Endothelial cell of umbilical vein (primary cell): ENCODE measurements at regions not wholly inside any gene's neighbourhood (a gene's known extent, or its start where the extent isn't known, plus 50 kb on each side); places are given as distances from the start of the nearest gene placed in this dataset.

ENCODE experiments used
- BruUV-seq: library from RNA; stranded (reverse); fragments of 400-500 nt; replicated peaks from 2 replicates; lab custom pipeline; 2021; lab: Mats Ljungman, UMichigan
- CTCF ChIA-PET: fragments of 300-600, 350-600 bp; sonication (Branson Sonifier 250); formaldehyde crosslinking; loops from one replicate; lab custom pipeline; 2021; ENCODE audit warnings: antibody characterized with exemption, inconsistent platforms; lab: Charles Lee
- POLR2A ChIA-PET: fragments of 300-600, 350-600 bp; sonication (Branson Sonifier 250); formaldehyde crosslinking; loops from one replicate; lab custom pipeline; 2021; ENCODE audit warnings: antibody characterized with exemption, inconsistent platforms; lab: Charles Lee
- DNase-seq: peaks from one replicate; pipeline ENCODE4 v3.0.0-alpha.2; 2011; ENCODE audit warnings: low read depth, low spot score
- FAIRE-seq: peaks from 2 replicates; lab custom pipeline; 2011; peaks lifted over from hg19 to GRCh38; lab: Jason Lieb, UNC
- H2AFZ ChIP-seq: 2 replicates; pipeline ENCODE4 v1.6.0; 2012; ENCODE audit warnings: low read depth, low read length, control low read depth, inconsistent platforms
- H3K27ac ChIP-seq: 2 replicates; pipeline ENCODE4 v1.5.1; 2011; ENCODE audit warnings: low read depth, mild to moderate bottlenecking, control low read depth, low read length, moderate library complexity; ENCODE audit not compliant: insufficient read depth
- H3K27me3 ChIP-seq, 2 experiments: 2 replicates each; pipeline versions ENCODE4 v1.6.0 to v1.6.1; 2011; ENCODE audit warnings: low read length in 2 of 2, mixed read lengths in 1 of 2; ENCODE audit not compliant: control insufficient read depth in 2 of 2, insufficient read depth in 2 of 2
- H3K36me3 ChIP-seq, 2 experiments: 2 replicates in 1 of 2; 3 replicates in 1 of 2; pipeline ENCODE4 v1.5.1; 2011; ENCODE audit warnings: low read length in 2 of 2, mild to moderate bottlenecking in 1 of 2, moderate library complexity in 1 of 2; ENCODE audit not compliant: control insufficient read depth in 2 of 2, insufficient read depth in 2 of 2; ENCODE audit errors: extremely low read depth in 1 of 2
- H3K4me1 ChIP-seq: 3 replicates; pipeline ENCODE4 v1.5.1; 2011; ENCODE audit warnings: mild to moderate bottlenecking, low read length; ENCODE audit not compliant: control insufficient read depth, insufficient read depth; ENCODE audit errors: extremely low read depth
- H3K4me2 ChIP-seq: 2 replicates; pipeline ENCODE4 v1.6.1; 2011; ENCODE audit warnings: low read length, control low read depth, mixed read lengths; ENCODE audit not compliant: insufficient read depth
- H3K4me3 ChIP-seq, 3 experiments: fragments of 200-600 bp in 1 of 3; sonication (generic), shearing (Covaris generic) in 1 of 3; replicated peaks in 1 of 3; 2 replicates each; pipeline ENCODE4 v1.5.1; 2011 to 2016; ENCODE audit warnings: control low read depth in 3 of 3, low read length in 3 of 3, mild to moderate bottlenecking in 2 of 3, inconsistent platforms in 1 of 3, low read depth in 1 of 3, moderate library complexity in 1 of 3; ENCODE audit not compliant: insufficient read depth in 1 of 3
- H3K79me2 ChIP-seq: 2 replicates; pipeline ENCODE4 v1.6.0; 2012; ENCODE audit warnings: low read length, inconsistent platforms; ENCODE audit not compliant: control insufficient read depth, insufficient read depth
- H3K9ac ChIP-seq: replicated peaks from 2 replicates; pipeline ENCODE3; 2011; ENCODE audit warnings: low read length, control low read depth; ENCODE audit not compliant: insufficient read depth; ENCODE audit errors: extremely low read depth
- H3K9me1 ChIP-seq: replicated peaks from 3 replicates; pipeline ENCODE4 v1.6.0; 2011; ENCODE audit warnings: mild to moderate bottlenecking, low read length; ENCODE audit not compliant: control insufficient read depth, insufficient read depth; ENCODE audit errors: extremely low read depth
- H3K9me3 ChIP-seq: replicated peaks from 2 replicates; pipeline ENCODE4 v1.5.1; 2012; ENCODE audit warnings: low read length, inconsistent platforms; ENCODE audit not compliant: control insufficient read depth, insufficient read depth
- H4K20me1 ChIP-seq: replicated peaks from 2 replicates; pipeline ENCODE3; 2011; ENCODE audit warnings: mild to moderate bottlenecking, low read length; ENCODE audit not compliant: control insufficient read depth, insufficient read depth; ENCODE audit errors: extremely low read depth
- CTCF ChIP-seq, 2 donors: IDR thresholded peaks; 1 replicate in 1 of 2; 2 replicates in 1 of 2; pipeline ENCODE4 v1.5.1; 2011; ENCODE audit warnings: low read length in 2 of 2, mild to moderate bottlenecking in 2 of 2, moderate library complexity in 2 of 2, control low read depth in 1 of 2, inconsistent platforms in 1 of 2, low read depth in 1 of 2; ENCODE audit not compliant: insufficient read depth in 1 of 2; ENCODE audit errors: extremely low read depth in 1 of 2
- EZH2 ChIP-seq: IDR thresholded peaks from 2 replicates; pipeline ENCODE4 v1.6.1; 2012; ENCODE audit warnings: borderline replicate concordance, low read depth, mild to moderate bottlenecking, moderate library complexity, low read length, inconsistent platforms; ENCODE audit not compliant: severe bottlenecking
- FOS ChIP-seq: IDR thresholded peaks from 2 replicates; pipeline ENCODE4 v1.6.1; 2011; ENCODE audit warnings: mild to moderate bottlenecking, low read length, moderate library complexity, borderline replicate concordance; ENCODE audit not compliant: insufficient read depth
- GATA2 ChIP-seq: IDR thresholded peaks from 2 replicates; pipeline ENCODE4 v1.7.0; 2011; ENCODE audit warnings: low read depth, mild to moderate bottlenecking, moderate library complexity, mixed read lengths, low read length; ENCODE audit not compliant: insufficient read length, insufficient read depth
- JUN ChIP-seq: IDR thresholded peaks from 2 replicates; pipeline ENCODE4 v1.6.1; 2011; ENCODE audit warnings: borderline replicate concordance, low read depth; ENCODE audit not compliant: insufficient read length, insufficient read depth
- MAX ChIP-seq: IDR thresholded peaks from 2 replicates; pipeline ENCODE4 v1.6.1; 2011; ENCODE audit not compliant: insufficient read depth, insufficient read length
- MYC ChIP-seq: IDR thresholded peaks from one replicate; pipeline ENCODE4 v1.6.1; 2011; ENCODE audit warnings: mild to moderate bottlenecking, low read depth, low read length
- POLR2A ChIP-seq: IDR thresholded peaks from 2 replicates; pipeline ENCODE4 v1.6.1; 2012; ENCODE audit warnings: low read depth, mild to moderate bottlenecking, control low read depth, low read length
- POLR2AphosphoS5 ChIP-seq: IDR thresholded peaks from 2 replicates; pipeline ENCODE4 v1.6.1; 2012; ENCODE audit warnings: low read depth, mild to moderate bottlenecking, control low read depth, low read length, moderate library complexity; ENCODE audit not compliant: insufficient read depth
- dilution Hi-C: fragments of 300-500 bp; cut with MboI; formaldehyde crosslinking; loops from one replicate; pipeline ENCODE4 v1.15.0; 2019; ENCODE audit warnings: low sequenced_read_pairs; ENCODE audit not compliant: extremely low pct_ligation_motif_present
- intact Hi-C: fragments of 100-400 bp; cut with micrococcal nuclease; formaldehyde crosslinking; loops from one replicate; pipeline ENCODE4 v1.10.0; 2022

- Histone ChIP-seq H2AFZ (no peak overlapping the region), H3K79me2 (no peaks in the 10 kb centered on the region), H3K9me3 (no peaks in the 10 kb centered on the region), H3K9ac (no peak overlapping the region), H3K36me3 (no peaks in the 10 kb centered on the region), H3K27me3 (no peaks in the 10 kb centered on the region), H3K9me1 (no peaks in the 10 kb centered on the region), H3K4me1 (no peaks in the 10 kb centered on the region), H3K4me2 (no peak overlapping the region), H3K4me3 (no peak overlapping the region), H3K27ac (no peak overlapping the region), H4K20me1 (no peaks in the 10 kb centered on the region)
- POLR2A ChIA-PET = no interaction called here
- BruUV-seq = no TSS peak
- CTCF ChIA-PET = no interaction called here
- intact Hi-C loops = no loop called here
- dilution Hi-C loops = no loop called here
- DNase-seq = no peak
- TF ChIP-seq CTCF (IDR thresholded peaks at IDR 0.05; ENCODE audit: extremely low read depth in 1 of 2, insufficient read depth in 1 of 2, low read depth in 1 of 2, low read length in 2 of 2) = no peak
- TF ChIP-seq MYC = no peak
- no peak for TF ChIP-seq EZH2
- TF ChIP-seq FOS = no peak
- no peak for TF ChIP-seq POLR2A
- no peak for TF ChIP-seq GATA2
- TF ChIP-seq MAX = no peak
- no peak for TF ChIP-seq POLR2AphosphoS5
- TF ChIP-seq JUN = no peak
- FAIRE-seq = no peak
These were observed 172.1 kb upstream of the ADAMTS9 start for GRCh38 chr3:64859625-64860535.
